HEK293T (cell line): ENCODE measurements at regions not wholly inside any gene's neighbourhood (a gene's known extent, or its start where the extent isn't known, plus 50 kb on each side); places are given as distances from the start of the nearest gene placed in this dataset.

Source experiments
- BHLHE40 ChIP-seq: fragments of 450-650 bp; IDR thresholded peaks from 2 replicates; pipeline ENCODE4 v1.6.1; 2016; ENCODE audit warnings: mild to moderate bottlenecking, moderate library complexity, borderline replicate concordance
- CTBP1 ChIP-seq: fragments of 450-650 bp; IDR thresholded peaks from 2 replicates; pipeline ENCODE4 v1.6.1; 2016; ENCODE audit warnings: borderline replicate concordance
- ELF4 ChIP-seq: fragments of 450-650 bp; IDR thresholded peaks from 2 replicates; pipeline ENCODE4 v1.6.1; 2017; ENCODE audit warnings: antibody characterized with exemption
- LEF1 ChIP-seq: fragments of 450-650 bp; IDR thresholded peaks from 2 replicates; pipeline ENCODE4 v1.6.1; 2017; ENCODE audit warnings: mild to moderate bottlenecking, borderline replicate concordance
- NFRKB ChIP-seq: fragments of 450-650 bp; IDR thresholded peaks from 2 replicates; pipeline ENCODE4 v1.6.1; 2016; ENCODE audit warnings: mild to moderate bottlenecking, moderate library complexity
- SP1 ChIP-seq: fragments of 450-650 bp; IDR thresholded peaks from 2 replicates; pipeline ENCODE4 v1.6.1; 2017
- SUZ12 ChIP-seq: fragments of 450-650 bp; IDR thresholded peaks from 2 replicates; pipeline ENCODE4 v1.6.1; 2016; ENCODE audit warnings: mild to moderate bottlenecking
- TARDBP ChIP-seq: fragments of 450-650 bp; IDR thresholded peaks from 2 replicates; pipeline ENCODE4 v1.6.1; 2016
- ZNF384 ChIP-seq: fragments of 450-650 bp; IDR thresholded peaks from 2 replicates; pipeline ENCODE4 v1.6.1; 2016
- TF ChIP-seq, protein P1 (sequence below): fragments of 450-650 bp; IDR thresholded peaks from 2 replicates; pipeline ENCODE4 v1.6.1; 2016

DNA sequence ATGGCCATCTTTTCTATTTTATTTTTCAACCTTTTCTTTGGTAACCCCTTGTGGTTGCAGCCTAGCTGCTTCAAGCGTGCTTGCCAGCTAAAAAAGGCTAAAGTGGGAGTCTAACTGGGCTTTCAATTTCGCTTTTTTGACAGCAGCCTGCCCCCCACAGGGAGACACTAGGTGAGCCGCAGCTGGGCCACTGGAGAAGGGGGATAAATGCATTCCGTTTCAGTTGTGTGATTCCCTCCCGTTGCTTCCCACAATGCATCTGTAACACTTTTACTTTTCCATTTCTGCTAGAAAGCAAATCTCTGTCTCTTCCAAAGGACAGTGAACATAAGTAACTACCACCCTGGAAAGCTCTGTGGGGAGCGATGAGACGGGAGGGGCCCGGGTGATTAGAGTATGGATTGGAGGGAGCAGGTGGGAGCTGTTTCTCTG, 86.3 kb upstream of the RAPGEF2 start:
- TF ChIP-seq ELF4, result no peak
- TF ChIP-seq NFRKB, result no peak
- TF ChIP-seq SP1, result no peak
- TF ChIP-seq SUZ12, result no peak
- no peak for TF ChIP-seq CTBP1
- TF ChIP-seq TARDBP, result no peak
- TF ChIP-seq BHLHE40, result no peak
- TF ChIP-seq, protein P1, sequence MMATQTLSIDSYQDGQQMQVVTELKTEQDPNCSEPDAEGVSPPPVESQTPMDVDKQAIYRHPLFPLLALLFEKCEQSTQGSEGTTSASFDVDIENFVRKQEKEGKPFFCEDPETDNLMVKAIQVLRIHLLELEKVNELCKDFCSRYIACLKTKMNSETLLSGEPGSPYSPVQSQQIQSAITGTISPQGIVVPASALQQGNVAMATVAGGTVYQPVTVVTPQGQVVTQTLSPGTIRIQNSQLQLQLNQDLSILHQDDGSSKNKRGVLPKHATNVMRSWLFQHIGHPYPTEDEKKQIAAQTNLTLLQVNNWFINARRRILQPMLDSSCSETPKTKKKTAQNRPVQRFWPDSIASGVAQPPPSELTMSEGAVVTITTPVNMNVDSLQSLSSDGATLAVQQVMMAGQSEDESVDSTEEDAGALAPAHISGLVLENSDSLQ, result no peak
- no peak for TF ChIP-seq LEF1
- no peak for TF ChIP-seq ZNF384
